ENCODE measurements at regions not wholly inside any gene's neighbourhood (a gene's known extent, or its start where the extent isn't known, plus 50 kb on each side); places are given as distances from the start of the nearest gene placed in this dataset.

- no peaks in the 10 kb centered on the region for H3K9me3 Mint-ChIP-seq
- no peak overlapping the region for H3K27ac Mint-ChIP-seq
- CTCF ChIA-PET, result no interaction called here
- H3K36me3 Mint-ChIP-seq, result peaks cover 3% of the 10 kb centered on the region
- peaks cover 14% of the 10 kb centered on the region for H3K4me1 Mint-ChIP-seq
- H3K4me3 Mint-ChIP-seq, result no peak overlapping the region
- no peak for DNase-seq
- H3K27me3 Mint-ChIP-seq, result peaks cover 30% of the 10 kb centered on the region
Observed at GRCh38 chrX:2588049-2588448, 87.3 kb upstream of the DHRSX start.

- CTCF ChIA-PET, result no interaction called here
- no peak for DNase-seq
- no peaks in the 10 kb centered on the region for H3K9me3 Mint-ChIP-seq
- peaks cover 3% of the 10 kb centered on the region for H3K36me3 Mint-ChIP-seq
- no peak overlapping the region for H3K4me3 Mint-ChIP-seq
- peaks cover 7% of the 10 kb centered on the region for H3K4me1 Mint-ChIP-seq
- H3K27me3 Mint-ChIP-seq, result peaks cover 39% of the 10 kb centered on the region
- H3K27ac Mint-ChIP-seq, result no peak overlapping the region
Observed at GRCh38 chrX:2587146-2587545, 86.4 kb upstream of the DHRSX start.

DNA sequence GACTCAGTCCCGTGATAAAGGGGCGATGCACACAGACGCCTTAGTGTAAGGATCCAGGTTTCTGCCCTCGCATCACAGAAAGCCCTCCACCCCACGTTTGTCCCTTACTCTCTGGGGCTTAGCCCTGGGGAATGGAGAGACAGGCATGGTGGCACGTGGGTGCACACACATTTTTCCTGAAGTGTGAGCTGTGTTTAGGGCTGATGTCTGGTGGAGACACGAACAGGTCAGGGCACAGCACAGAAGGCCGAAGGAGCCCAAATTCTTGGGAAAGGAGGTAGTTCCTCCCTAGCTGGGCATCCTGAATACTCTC lies 84.3 kb upstream of the DHRSX start:
- Mint-ChIP-seq H3K36me3 (peaks cover 3% of the 10 kb centered on the region), H3K27me3 (peaks cover 53% of the 10 kb centered on the region), H3K4me3 (no peak overlapping the region), H3K4me1 (peaks cover 6% of the 10 kb centered on the region), H3K9me3 (no peaks in the 10 kb centered on the region), H3K27ac (no peak overlapping the region)
- CTCF ChIA-PET, result no interaction called here
- no peak for DNase-seq

DNA sequence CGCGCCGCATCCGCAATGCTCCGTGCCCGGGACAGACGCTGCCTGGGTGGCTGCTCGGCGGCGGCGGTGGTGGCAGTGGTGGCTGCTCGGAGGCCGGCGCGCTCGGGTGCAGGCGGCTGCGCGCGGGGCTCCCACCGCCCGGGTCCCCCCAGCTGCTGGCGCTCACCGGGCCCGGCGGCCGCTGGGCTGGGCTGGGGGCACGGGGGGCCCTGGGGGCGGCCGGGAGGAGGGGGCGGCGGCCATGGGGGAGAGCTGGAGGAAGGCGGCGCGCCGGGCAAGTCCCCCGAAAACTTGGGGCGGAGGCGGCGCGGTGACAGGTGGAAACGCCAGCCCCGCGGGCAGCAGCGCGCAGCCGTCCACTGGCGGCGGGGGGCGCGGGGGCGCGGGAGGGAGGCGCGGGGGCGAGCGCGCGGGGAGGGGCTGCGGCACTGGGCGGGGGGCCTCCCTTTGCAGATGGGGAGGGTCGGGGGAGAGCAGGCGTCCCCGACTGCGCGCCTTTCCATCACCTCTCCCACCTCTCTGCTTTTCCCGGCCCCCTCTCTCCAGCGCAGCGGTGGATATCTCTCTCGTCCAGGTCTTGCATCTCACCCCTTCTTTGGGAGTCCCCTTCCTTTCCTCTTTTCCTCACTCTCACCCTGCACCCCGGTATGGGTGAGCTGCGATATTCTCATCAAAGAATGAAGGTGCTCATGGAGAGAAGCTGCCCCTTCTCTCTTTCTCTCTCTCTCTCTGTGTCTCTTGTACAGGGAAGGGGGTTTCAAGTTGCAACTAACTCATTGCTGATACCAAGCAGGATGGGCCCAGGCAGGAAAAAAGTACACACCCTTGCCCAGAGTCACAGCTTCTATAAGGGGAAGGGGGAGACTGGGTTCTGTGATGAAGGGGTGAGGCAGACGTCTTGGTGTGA lies 83.7 kb upstream of the DHRSX start:
- Mint-ChIP-seq H3K36me3 (peaks cover 3% of the 10 kb centered on the region), H3K27ac (no peak overlapping the region), H3K4me1 (peaks cover 6% of the 10 kb centered on the region), H3K9me3 (no peaks in the 10 kb centered on the region), H3K4me3 (no peak overlapping the region), H3K27me3 (peaks cover 54% of the 10 kb centered on the region)
- DNase-seq, result no peak
- CTCF ChIA-PET, result no interaction called here

DNA sequence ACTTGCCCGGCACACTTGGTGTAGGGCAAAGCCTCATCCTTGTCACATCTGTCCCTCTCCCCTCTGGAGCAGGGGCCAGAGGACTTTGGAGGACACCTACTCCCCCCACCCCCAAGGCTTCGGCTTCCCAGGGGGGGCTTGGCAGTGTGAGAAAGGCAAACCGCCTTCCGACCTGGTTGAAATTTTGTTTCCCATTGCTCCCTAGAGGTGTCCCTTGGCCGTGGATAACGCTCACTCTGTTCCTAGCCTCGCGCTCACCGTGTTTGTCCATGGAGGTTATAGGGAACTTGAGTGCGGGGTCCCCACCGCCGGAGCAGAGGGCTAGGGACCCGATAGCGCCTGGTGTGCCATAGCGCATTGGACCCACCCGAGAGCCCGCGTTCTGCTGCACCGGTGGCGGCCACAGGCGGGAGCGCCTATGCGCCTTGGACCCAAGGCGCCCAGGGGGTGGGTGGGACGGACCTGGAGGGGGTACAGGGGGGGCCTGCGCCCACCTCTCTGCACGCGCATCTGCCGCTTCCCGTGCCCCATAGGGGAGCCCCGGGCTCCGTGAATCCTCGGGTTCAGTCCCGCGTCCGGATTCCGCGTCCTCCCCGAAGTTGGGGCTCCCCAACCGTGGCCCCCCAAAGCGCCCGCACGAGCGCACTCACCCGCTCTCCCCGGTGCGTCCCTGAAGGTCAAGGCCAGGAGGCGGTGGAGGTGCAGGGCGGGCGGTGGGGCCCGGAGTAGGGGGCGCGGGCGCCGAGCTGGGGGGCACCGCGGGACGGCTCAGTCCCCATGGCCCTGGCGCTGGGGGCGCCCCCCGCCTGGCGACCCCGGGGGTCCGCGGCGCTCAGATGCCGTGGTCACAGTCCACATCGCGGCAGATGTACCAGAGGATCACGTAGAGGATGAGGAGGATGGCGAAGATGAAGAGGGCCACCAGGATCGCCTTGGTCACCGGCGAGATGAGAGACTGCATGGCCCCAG lies 82.7 kb upstream of the DHRSX start:
- no peaks in the 10 kb centered on the region for H3K9me3 Mint-ChIP-seq
- H3K27ac Mint-ChIP-seq, result no peak overlapping the region
- H3K4me1 Mint-ChIP-seq, result peaks cover 6% of the 10 kb centered on the region
- no peak for DNase-seq
- CTCF ChIA-PET, result no interaction called here
- H3K36me3 Mint-ChIP-seq, result peaks cover 3% of the 10 kb centered on the region
- no peak overlapping the region for H3K4me3 Mint-ChIP-seq
- peaks cover 62% of the 10 kb centered on the region for H3K27me3 Mint-ChIP-seq

GRCh38 chrX:2582667-2583066 lies 81.9 kb upstream of the DHRSX start:
- Mint-ChIP-seq H3K36me3 (peaks cover 3% of the 10 kb centered on the region), H3K4me3 (no peak overlapping the region), H3K27me3 (peaks cover 62% of the 10 kb centered on the region), H3K27ac (no peak overlapping the region), H3K9me3 (no peaks in the 10 kb centered on the region), H3K4me1 (peaks cover 6% of the 10 kb centered on the region)
- no peak for DNase-seq
- CTCF ChIA-PET, result no interaction called here

DNA sequence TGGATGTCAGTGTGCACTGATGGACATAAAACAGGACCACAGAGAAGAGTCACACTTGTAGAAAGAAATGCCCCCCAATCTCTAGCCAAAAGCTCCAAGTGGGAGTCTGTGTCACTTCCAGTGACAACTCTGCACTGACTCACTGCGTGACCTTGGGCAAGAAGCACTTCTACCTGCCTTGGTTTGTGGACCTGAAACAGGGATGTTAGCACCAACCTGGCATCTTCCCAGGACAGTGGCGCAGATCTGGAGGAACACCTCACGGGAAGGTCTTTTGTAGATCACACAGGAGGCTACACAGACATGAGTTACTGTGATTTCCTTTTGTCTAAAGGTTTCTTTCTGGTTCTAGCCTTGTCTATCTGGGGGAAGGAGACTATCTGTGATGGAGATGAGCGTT lies 80.5 kb upstream of the DHRSX start:
- no peaks in the 10 kb centered on the region for H3K9me3 Mint-ChIP-seq
- peaks cover 65% of the 10 kb centered on the region for H3K27me3 Mint-ChIP-seq
- peaks cover 3% of the 10 kb centered on the region for H3K4me1 Mint-ChIP-seq
- CTCF ChIA-PET, result no interaction called here
- no peak for DNase-seq
- peaks cover 3% of the 10 kb centered on the region for H3K36me3 Mint-ChIP-seq
- no peak overlapping the region for H3K27ac Mint-ChIP-seq
- H3K4me3 Mint-ChIP-seq, result no peak overlapping the region

- CTCF ChIA-PET, result no interaction called here
- no peak overlapping the region for H3K27ac Mint-ChIP-seq
- no peaks in the 10 kb centered on the region for H3K36me3 Mint-ChIP-seq
- H3K27me3 Mint-ChIP-seq, result peaks cover 43% of the 10 kb centered on the region
- no peaks in the 10 kb centered on the region for H3K9me3 Mint-ChIP-seq
- DNase-seq, result no peak
- no peak overlapping the region for H3K4me3 Mint-ChIP-seq
- no peaks in the 10 kb centered on the region for H3K4me1 Mint-ChIP-seq
Observed at GRCh38 chrX:2578864-2579263, 78.1 kb upstream of the DHRSX start.

DNA sequence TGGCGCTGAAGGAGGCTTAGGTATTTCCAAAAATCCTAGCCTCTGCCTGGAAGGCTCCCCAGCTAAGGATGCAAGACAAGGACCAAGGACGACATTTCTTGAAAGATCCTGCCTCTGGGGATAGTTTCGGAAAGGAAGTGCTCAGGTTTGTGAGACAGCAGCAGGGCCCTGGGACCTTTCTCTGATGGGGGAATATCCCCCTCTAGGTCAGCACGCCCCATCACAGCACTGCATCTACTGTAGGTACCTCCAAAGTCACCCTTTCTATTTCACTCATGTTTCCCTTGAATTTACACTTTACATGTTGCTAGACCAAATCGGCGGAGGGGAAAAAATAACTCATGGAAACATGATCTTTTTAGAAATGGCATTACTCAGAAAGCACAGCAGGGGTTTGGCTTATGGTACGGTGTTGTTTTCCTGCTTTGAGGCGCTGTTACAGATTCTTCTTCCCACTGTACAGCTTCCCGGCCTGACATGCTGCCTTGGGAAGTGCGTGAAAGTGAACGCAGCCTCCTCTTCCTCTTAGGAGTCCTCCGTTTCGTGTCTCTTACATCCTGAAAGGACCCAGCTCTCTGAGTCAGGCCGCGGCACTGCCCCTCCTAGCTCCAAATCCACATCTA lies 77.2 kb upstream of the DHRSX start:
- no peaks in the 10 kb centered on the region for H3K36me3 Mint-ChIP-seq
- no peak overlapping the region for H3K27ac Mint-ChIP-seq
- no peaks in the 10 kb centered on the region for H3K9me3 Mint-ChIP-seq
- H3K4me1 Mint-ChIP-seq, result no peaks in the 10 kb centered on the region
- no peak for DNase-seq
- CTCF ChIA-PET, result no interaction called here
- no peak overlapping the region for H3K4me3 Mint-ChIP-seq
- H3K27me3 Mint-ChIP-seq, result peaks cover 34% of the 10 kb centered on the region

DNA sequence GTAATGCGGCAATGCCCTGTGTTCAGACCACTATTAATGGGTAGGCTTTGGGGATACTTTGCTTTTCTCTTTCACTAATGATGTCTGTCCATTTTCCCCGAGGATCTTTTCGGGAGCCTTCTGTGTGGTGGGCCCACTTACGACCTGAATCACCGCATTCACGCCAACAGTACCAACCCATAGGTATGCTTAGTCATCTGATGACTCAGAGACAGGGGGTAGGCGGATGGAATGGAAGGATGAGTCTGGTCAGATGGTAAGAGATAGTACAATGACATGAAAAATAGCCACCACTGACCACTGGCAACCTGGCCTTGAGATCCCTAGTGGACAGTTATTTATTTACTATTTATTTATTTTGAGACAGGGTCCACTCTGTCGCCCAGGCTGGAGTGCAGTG lies 76.0 kb upstream of the DHRSX start:
- no peaks in the 10 kb centered on the region for H3K4me1 Mint-ChIP-seq
- H3K27ac Mint-ChIP-seq, result no peak overlapping the region
- DNase-seq, result no peak
- peaks cover 23% of the 10 kb centered on the region for H3K27me3 Mint-ChIP-seq
- CTCF ChIA-PET, result no interaction called here
- no peaks in the 10 kb centered on the region for H3K36me3 Mint-ChIP-seq
- no peak overlapping the region for H3K4me3 Mint-ChIP-seq
- H3K9me3 Mint-ChIP-seq, result no peaks in the 10 kb centered on the region

DNA sequence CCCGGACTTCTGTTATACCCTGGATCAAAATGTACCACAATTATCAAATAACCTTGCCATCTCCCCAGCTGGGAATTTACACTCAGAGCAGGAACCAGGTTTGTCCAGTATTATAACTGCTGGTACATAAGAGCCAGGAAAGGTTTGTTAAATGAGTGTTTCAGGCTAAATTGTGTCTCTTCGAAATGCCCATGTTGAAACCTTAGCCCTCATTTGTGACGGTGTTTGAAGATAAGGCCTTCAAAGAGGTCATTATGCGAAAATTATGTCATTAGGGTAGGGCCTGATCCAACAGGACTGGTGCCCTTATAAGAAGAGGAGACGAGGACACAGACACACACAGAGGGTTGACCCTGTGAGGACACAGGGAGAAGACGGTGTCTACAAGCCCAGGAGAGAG lies 73.5 kb upstream of the DHRSX start:
- Mint-ChIP-seq H3K4me1 (no peaks in the 10 kb centered on the region), H3K4me3 (no peak overlapping the region), H3K9me3 (no peaks in the 10 kb centered on the region), H3K36me3 (no peaks in the 10 kb centered on the region), H3K27ac (no peak overlapping the region), H3K27me3 (peaks cover 8% of the 10 kb centered on the region)
- CTCF ChIA-PET, result no interaction called here
- no peak for DNase-seq

DNA sequence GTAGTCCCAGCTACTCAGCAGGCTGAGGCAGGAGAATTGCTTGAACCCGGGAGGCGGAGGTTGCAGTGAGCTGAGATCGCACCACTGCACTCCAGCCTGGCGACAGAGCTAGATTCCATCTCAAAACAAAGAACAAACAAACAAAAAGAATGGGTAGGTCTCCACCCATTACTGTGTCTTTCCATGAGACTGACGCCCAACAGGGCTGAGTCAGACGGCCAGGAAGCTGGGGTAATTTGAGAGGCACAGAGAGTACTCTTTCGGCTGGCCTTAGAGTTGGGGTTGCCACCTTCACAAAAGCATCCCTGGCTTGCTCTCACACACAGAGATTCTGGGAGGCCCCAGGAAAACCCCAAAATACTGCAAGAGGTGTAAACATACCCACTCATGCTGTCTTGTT lies 72.0 kb upstream of the DHRSX start:
- Mint-ChIP-seq H3K9me3 (peaks cover 2% of the 10 kb centered on the region), H3K27me3 (peaks cover 3% of the 10 kb centered on the region), H3K36me3 (no peaks in the 10 kb centered on the region), H3K4me1 (no peaks in the 10 kb centered on the region), H3K27ac (no peak overlapping the region), H3K4me3 (no peak overlapping the region)
- CTCF ChIA-PET, result no interaction called here
- no peak for DNase-seq

DNA sequence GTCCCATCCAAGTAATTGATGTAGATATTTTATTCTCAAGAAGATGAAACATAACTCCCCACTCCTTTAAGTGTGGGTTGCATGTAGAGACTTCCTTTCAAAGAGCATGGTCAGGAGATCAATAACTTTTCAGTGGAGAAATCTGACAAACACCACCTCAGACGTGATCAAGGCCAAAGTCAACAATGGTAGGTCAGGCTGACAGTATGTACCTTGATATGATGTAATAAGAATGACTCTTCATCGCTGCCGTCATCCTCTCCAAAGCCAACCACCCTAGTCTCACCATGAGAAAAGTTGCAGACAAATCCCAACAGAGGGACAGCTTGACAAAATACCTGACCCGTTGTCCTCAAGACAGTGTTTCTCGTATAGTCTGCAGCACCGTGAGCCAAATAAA lies 67.3 kb upstream of the DHRSX start:
- H3K4me1 Mint-ChIP-seq, result no peaks in the 10 kb centered on the region

GRCh38 chrX:2566055-2566454 lies 65.3 kb upstream of the DHRSX start:
- Mint-ChIP-seq H3K36me3 (no peaks in the 10 kb centered on the region), H3K27me3 (no peaks in the 10 kb centered on the region), H3K4me1 (no peaks in the 10 kb centered on the region), H3K9me3 (peaks cover 2% of the 10 kb centered on the region), H3K4me3 (no peak overlapping the region), H3K27ac (no peak overlapping the region)
- no peak for DNase-seq
- CTCF ChIA-PET, result no interaction called here

More for the DNA sequence above, 67.3 kb upstream of the DHRSX start:
- Mint-ChIP-seq H3K27ac (no peak overlapping the region), H3K27me3 (no peaks in the 10 kb centered on the region), H3K36me3 (no peaks in the 10 kb centered on the region), H3K4me3 (no peak overlapping the region), H3K9me3 (peaks cover 2% of the 10 kb centered on the region)
- no peak for DNase-seq
- CTCF ChIA-PET, result no interaction called here

All from activated naive CD4-positive, alpha-beta T cell treated with anti-CD3 and anti-CD28 coated beads, Interleukin-2, amount 10 ng/mL, durations not matched to agents 7 days and 5 days (primary cell).